OCI-LY1 (cell line): ENCODE measurements at regions not wholly inside any gene's neighbourhood (a gene's known extent, or its start where the extent isn't known, plus 50 kb on each side); places are given as distances from the start of the nearest gene placed in this dataset.

Source experiments
- H2AFZ ChIP-seq: fragments of 200-600 bp; sonication (generic), shearing (Covaris generic); 2 replicates; pipeline ENCODE4 v1.6.0; 2014; ENCODE audit warnings: antibody characterized with exemption, mild to moderate bottlenecking, low read length
- H3F3A ChIP-seq: fragments of 200-600 bp; sonication (generic), shearing (Covaris generic); 2 replicates; pipeline ENCODE4 v1.6.0; 2014; ENCODE audit warnings: mild to moderate bottlenecking, antibody characterized with exemption, low read length, moderate library complexity; ENCODE audit not compliant: insufficient read depth
- H3K27ac ChIP-seq: fragments of 200-600 bp; sonication (generic); 2 replicates; pipeline ENCODE4 v1.5.1; 2014; ENCODE audit warnings: low read length, mixed run types, mild to moderate bottlenecking, low read depth; ENCODE audit not compliant: poor library complexity, severe bottlenecking
- H3K27me3 ChIP-seq: fragments of 200-600 bp; sonication (generic); 2 replicates; pipeline ENCODE4 v1.6.0; 2014; ENCODE audit warnings: antibody characterized with exemption, mild to moderate bottlenecking, low read length, moderate library complexity; ENCODE audit not compliant: insufficient read depth
- H3K36me3 ChIP-seq: fragments of 200-600 bp; sonication (generic); 2 replicates; pipeline ENCODE4 v1.6.1; 2014; ENCODE audit warnings: mild to moderate bottlenecking, antibody characterized with exemption, low read length, moderate library complexity, mixed read lengths; ENCODE audit not compliant: insufficient read depth
- H3K4me1 ChIP-seq: fragments of 200-600 bp; sonication (generic); 2 replicates; pipeline ENCODE4 v1.5.1; 2014; ENCODE audit warnings: mild to moderate bottlenecking, low read length, moderate library complexity; ENCODE audit not compliant: insufficient read depth, severe bottlenecking
- H3K4me2 ChIP-seq: fragments of 200-600 bp; sonication (generic), shearing (Covaris generic); 2 replicates; pipeline ENCODE4 v1.6.1; 2014; ENCODE audit warnings: low read length
- H3K4me3 ChIP-seq: fragments of 200-600 bp; sonication (generic); 2 replicates; pipeline ENCODE4 v1.5.1; 2014; ENCODE audit warnings: low read length, low read depth, mild to moderate bottlenecking, mixed read lengths; ENCODE audit not compliant: poor library complexity, severe bottlenecking
- H3K79me2 ChIP-seq: fragments of 200-600 bp; shearing (Covaris generic); 2 replicates; pipeline ENCODE4 v1.6.1; 2016; ENCODE audit warnings: mixed run types, low read length, mixed read lengths; ENCODE audit not compliant: insufficient read depth
- H3K9ac ChIP-seq: fragments of 200-600 bp; sonication (generic), shearing (Covaris generic); 2 replicates; pipeline ENCODE4 v1.6.1; 2014; ENCODE audit warnings: mild to moderate bottlenecking, low read length, mixed read lengths
- H3K9me2 ChIP-seq: fragments of 200-600 bp; sonication (generic), shearing (Covaris generic); 2 replicates; pipeline ENCODE4 v1.6.1; 2014; ENCODE audit warnings: low read depth, mild to moderate bottlenecking, low read length, mixed read lengths
- H3K9me3 ChIP-seq: fragments of 200-600 bp; shearing (Covaris generic); 2 replicates; pipeline ENCODE4 v1.6.1; 2014; ENCODE audit warnings: low read length, mixed read lengths
- H4K20me1 ChIP-seq: fragments of 200-600 bp; sonication (generic), shearing (Covaris generic); 2 replicates; pipeline ENCODE4 v1.6.0; 2016; ENCODE audit warnings: mild to moderate bottlenecking, low read length; ENCODE audit not compliant: insufficient read depth
- CTCF ChIP-seq: fragments of 200-600 bp; sonication (generic), shearing (Covaris generic); IDR thresholded peaks from 2 replicates; pipeline ENCODE4 v1.5.1; 2017; ENCODE audit warnings: mild to moderate bottlenecking, antibody characterized with exemption, low read length, moderate library complexity, mixed read lengths
- EZH2 ChIP-seq: fragments of 200-600 bp; sonication (generic), shearing (Covaris generic); IDR thresholded peaks from 2 replicates; pipeline ENCODE4 v1.8.0; 2017; ENCODE audit warnings: borderline replicate concordance, mixed run types, mild to moderate bottlenecking, antibody characterized with exemption, low read length, moderate library complexity, mixed read lengths

GRCh38 chr10:16381083-16381482 lies 55.7 kb upstream of the PTER start:
- H4K20me1 ChIP-seq: no peaks in the 10 kb centered on the region
- H3K4me1 ChIP-seq: no peaks in the 10 kb centered on the region
- H3K4me2 ChIP-seq: no peak overlapping the region
- H3K27ac ChIP-seq: no peak overlapping the region
- H3K4me3 ChIP-seq: no peak overlapping the region
- H3K79me2 ChIP-seq: no peaks in the 10 kb centered on the region
- H3K36me3 ChIP-seq: no peaks in the 10 kb centered on the region
- H3K9me2 ChIP-seq: no peaks in the 10 kb centered on the region
- H3K27me3 ChIP-seq: no peaks in the 10 kb centered on the region
- no peak overlapping the region for H2AFZ ChIP-seq
- H3K9me3 ChIP-seq: no peaks in the 10 kb centered on the region
- TF ChIP-seq EZH2: no peak
- TF ChIP-seq CTCF: no peak
- H3F3A ChIP-seq: no peaks in the 10 kb centered on the region
- H3K9ac ChIP-seq: no peak overlapping the region

GRCh38 chr10:16384021-16384420 lies 52.8 kb upstream of the PTER start:
- no peaks in the 10 kb centered on the region for H3K27me3 ChIP-seq
- TF ChIP-seq CTCF: no peak
- no peak for TF ChIP-seq EZH2
- no peak overlapping the region for H2AFZ ChIP-seq
- H3K4me1 ChIP-seq: no peaks in the 10 kb centered on the region
- H3K4me2 ChIP-seq: no peak overlapping the region
- H3K79me2 ChIP-seq: no peaks in the 10 kb centered on the region
- H3K9me3 ChIP-seq: no peaks in the 10 kb centered on the region
- H3K4me3 ChIP-seq: no peak overlapping the region
- no peaks in the 10 kb centered on the region for H3K9me2 ChIP-seq
- H3F3A ChIP-seq: no peaks in the 10 kb centered on the region
- H4K20me1 ChIP-seq: no peaks in the 10 kb centered on the region
- no peak overlapping the region for H3K9ac ChIP-seq
- H3K27ac ChIP-seq: no peak overlapping the region
- no peaks in the 10 kb centered on the region for H3K36me3 ChIP-seq

GRCh38 chr10:16386855-16387254 lies 50.0 kb upstream of the PTER start:
- Histone ChIP-seq H3K79me2 (no peaks in the 10 kb centered on the region), H3K4me3 (no peak overlapping the region), H3K27me3 (no peaks in the 10 kb centered on the region), H3K9me3 (no peaks in the 10 kb centered on the region), H3K36me3 (no peaks in the 10 kb centered on the region), H3K9ac (no peak overlapping the region), H3F3A (no peaks in the 10 kb centered on the region), H2AFZ (no peak overlapping the region), H3K27ac (no peak overlapping the region), H4K20me1 (no peaks in the 10 kb centered on the region), H3K4me1 (no peaks in the 10 kb centered on the region), H3K9me2 (no peaks in the 10 kb centered on the region), H3K4me2 (no peak overlapping the region)
- TF ChIP-seq EZH2: no peak
- TF ChIP-seq CTCF: no peak
